H1 (cell line): ENCODE measurements at regions not wholly inside any gene's neighbourhood (a gene's known extent, or its start where the extent isn't known, plus 50 kb on each side); places are given as distances from the start of the nearest gene placed in this dataset.

Experiments used
- CTCF ChIA-PET: fragments of 300-600 bp; sonication (Branson Sonifier 250); formaldehyde crosslinking; loops from one replicate; lab custom pipeline; 2021; ENCODE audit not compliant: partially characterized antibody; lab: Charles Lee
- POLR2A ChIA-PET: fragments of 300-600 bp; sonication (Branson Sonifier 250); formaldehyde crosslinking; loops from one replicate; lab custom pipeline; 2021; ENCODE audit warnings: inconsistent platforms; ENCODE audit not compliant: partially characterized antibody; lab: Charles Lee
- DNase-seq, 2 experiments: peaks; one replicate each; pipeline versions ENCODE4 v3.0.0 to v3.0.0-alpha.2; 2010 to 2022; ENCODE audit warnings: low spot score in 2 of 2, low read depth in 1 of 2, mixed read lengths in 1 of 2
- FAIRE-seq: peaks from 2 replicates; lab custom pipeline; 2011; peaks lifted over from hg19 to GRCh38; lab: Jason Lieb, UNC
- H2AFZ ChIP-seq: 2 replicates; pipeline ENCODE4 v1.8.1; 2012; ENCODE audit warnings: low read length, inconsistent platforms
- H2AK5ac ChIP-seq: 2 replicates; pipeline ENCODE4 v1.6.1; 2013; ENCODE audit warnings: low read depth, low read length
- H2BK120ac ChIP-seq: replicated peaks from 2 replicates; pipeline ENCODE3; 2013; ENCODE audit warnings: low read depth, low read length, inconsistent platforms
- H2BK12ac ChIP-seq: 2 replicates; pipeline ENCODE4 v1.6.1; 2013; ENCODE audit warnings: low read depth, low read length
- H2BK15ac ChIP-seq: 2 replicates; pipeline ENCODE4 v1.6.1; 2013; ENCODE audit warnings: low read length
- H2BK20ac ChIP-seq: 2 replicates; pipeline ENCODE4 v1.6.1; 2013; ENCODE audit warnings: low read length
- H2BK5ac ChIP-seq: 2 replicates; pipeline ENCODE4 v1.6.1; 2013; ENCODE audit warnings: low read depth, low read length
- H3K14ac ChIP-seq: 2 replicates; pipeline ENCODE4 v1.6.1; 2013; ENCODE audit warnings: inconsistent platforms; ENCODE audit not compliant: insufficient read length
- H3K18ac ChIP-seq: 2 replicates; pipeline ENCODE4 v1.6.1; 2013; ENCODE audit warnings: low read length; ENCODE audit errors: extremely low read depth
- H3K23ac ChIP-seq: 2 replicates; pipeline ENCODE4 v1.6.1; 2013; ENCODE audit warnings: inconsistent platforms; ENCODE audit not compliant: insufficient read length
- H3K23me2 ChIP-seq: 2 replicates; pipeline ENCODE4 v1.6.1; 2013; ENCODE audit warnings: low read depth, low read length
- H3K27ac ChIP-seq: 2 replicates; pipeline ENCODE4 v1.6.1; 2011; ENCODE audit warnings: low read depth, low read length, inconsistent platforms
- H3K27me3 ChIP-seq, 4 experiments: replicated peaks in 1 of 4; 1 replicate in 1 of 4; 2 replicates in 3 of 4; pipeline versions ENCODE4 v1.6.1 to v1.8.1; 2011 to 2013; ENCODE audit warnings: low read length in 3 of 4, mild to moderate bottlenecking in 3 of 4, inconsistent platforms in 2 of 4, mixed read lengths in 2 of 4, moderate library complexity in 1 of 4; ENCODE audit not compliant: control insufficient read depth in 3 of 4, insufficient read depth in 3 of 4; ENCODE audit errors: extremely low read depth in 1 of 4
- H3K36me3 ChIP-seq, 4 experiments: 2 replicates each; pipeline versions ENCODE4 v1.6.1 to v1.8.1; 2011 to 2013; ENCODE audit warnings: mild to moderate bottlenecking in 4 of 4, low read length in 3 of 4, moderate library complexity in 2 of 4, control low read depth in 1 of 4, inconsistent platforms in 1 of 4; ENCODE audit not compliant: insufficient read depth in 4 of 4, control insufficient read depth in 2 of 4
- H3K4ac ChIP-seq: replicated peaks from 2 replicates; pipeline ENCODE3; 2013; ENCODE audit warnings: low read length, low read depth, mixed read lengths, inconsistent platforms; ENCODE audit not compliant: insufficient read length
- H3K4me1 ChIP-seq, 4 experiments: replicated peaks in 1 of 4; 1 replicate in 1 of 4; 2 replicates in 3 of 4; pipeline versions ENCODE4 v1.6.1 to v1.8.1; 2011 to 2013; ENCODE audit warnings: low read length in 3 of 4, inconsistent platforms in 2 of 4, mixed read lengths in 1 of 4; ENCODE audit not compliant: insufficient read depth in 4 of 4, control insufficient read depth in 3 of 4
- H3K4me2 ChIP-seq, 2 experiments: 2 replicates each; pipeline versions ENCODE4 v1.6.1 to v1.8.1; 2011 to 2013; ENCODE audit warnings: low read depth in 2 of 2, low read length in 2 of 2, control low read depth in 1 of 2, inconsistent platforms in 1 of 2, mild to moderate bottlenecking in 1 of 2; ENCODE audit not compliant: insufficient read depth in 1 of 2
- H3K4me3 ChIP-seq, 4 experiments: fragments of 200-600, 300-600 bp in 1 of 4; sonication (generic), shearing (Covaris generic), sonication (Bioruptor Twin) in 1 of 4; 2 replicates each; pipeline versions ENCODE4 v1.5.1 to v1.8.1; 2011 to 2016; ENCODE audit warnings: low read length in 4 of 4, low read depth in 3 of 4, control low read depth in 2 of 4, inconsistent platforms in 2 of 4, mild to moderate bottlenecking in 2 of 4, mixed read lengths in 1 of 4, moderate library complexity in 1 of 4; ENCODE audit not compliant: insufficient read depth in 2 of 4; ENCODE audit errors: extremely low read depth in 1 of 4
- H3K56ac ChIP-seq: replicated peaks from 2 replicates; pipeline ENCODE3; 2013; ENCODE audit warnings: low read depth, mild to moderate bottlenecking, mixed read lengths, low read length, inconsistent platforms; ENCODE audit not compliant: insufficient read length
- H3K79me1 ChIP-seq: 2 replicates; pipeline ENCODE4 v1.6.1; 2013; ENCODE audit warnings: low read depth, low read length, control low read depth
- H3K79me2 ChIP-seq, 2 experiments: 2 replicates each; pipeline versions ENCODE4 v1.6.1 to v1.8.1; 2012 to 2013; ENCODE audit warnings: low read length in 2 of 2, mild to moderate bottlenecking in 2 of 2, inconsistent platforms in 1 of 2; ENCODE audit not compliant: insufficient read depth in 2 of 2, control insufficient read depth in 1 of 2
- H3K9ac ChIP-seq, 4 experiments: replicated peaks in 1 of 4; 1 replicate in 1 of 4; 2 replicates in 3 of 4; pipeline versions ENCODE4 v1.6.1 to v1.8.1; 2011 to 2013; ENCODE audit warnings: low read depth in 3 of 4, low read length in 3 of 4, control low read depth in 2 of 4, mild to moderate bottlenecking in 2 of 4, moderate library complexity in 2 of 4, inconsistent platforms in 1 of 4; ENCODE audit errors: extremely low read depth in 1 of 4
- H3K9me3 ChIP-seq, 2 experiments: 2 replicates each; pipeline versions ENCODE4 v1.6.1 to v1.8.1; 2012 to 2013; ENCODE audit warnings: mild to moderate bottlenecking in 2 of 2, moderate library complexity in 2 of 2, control low read depth in 1 of 2, inconsistent platforms in 1 of 2, low read depth in 1 of 2, low read length in 1 of 2, mixed read lengths in 1 of 2; ENCODE audit not compliant: insufficient read depth in 2 of 2
- H4K20me1 ChIP-seq, 2 experiments: replicated peaks in 1 of 2; 2 replicates each; pipeline versions ENCODE3 to v1.8.1; 2011 to 2013; ENCODE audit warnings: inconsistent platforms in 2 of 2, low read length in 2 of 2, mild to moderate bottlenecking in 1 of 2; ENCODE audit not compliant: insufficient read depth in 2 of 2, control insufficient read depth in 1 of 2
- H4K5ac ChIP-seq: 2 replicates; pipeline ENCODE4 v1.6.1; 2013; ENCODE audit warnings: low read length, low read depth, mixed read lengths, inconsistent platforms; ENCODE audit not compliant: insufficient read length
- H4K8ac ChIP-seq: 2 replicates; pipeline ENCODE4 v1.8.0; 2013; ENCODE audit warnings: mild to moderate bottlenecking, moderate library complexity, low read length, inconsistent platforms; ENCODE audit not compliant: insufficient read depth; ENCODE audit errors: extremely low read depth
- H4K91ac ChIP-seq: replicated peaks from 2 replicates; pipeline ENCODE3; 2013; ENCODE audit warnings: low read length, mixed read lengths, inconsistent platforms; ENCODE audit not compliant: insufficient read length
- CTBP2 ChIP-seq: IDR thresholded peaks from 2 replicates; pipeline ENCODE4 v1.7.0; 2011; ENCODE audit warnings: borderline replicate concordance, mild to moderate bottlenecking, moderate library complexity, mixed read lengths, low read length; ENCODE audit not compliant: insufficient read depth, insufficient read length
- EGR1 ChIP-seq: IDR thresholded peaks from 2 replicates; pipeline ENCODE4 v1.6.1; 2011; ENCODE audit warnings: low read depth, low read length, borderline replicate concordance
- GABPA ChIP-seq: IDR thresholded peaks from 2 replicates; pipeline ENCODE4 v1.6.1; 2011; ENCODE audit warnings: mild to moderate bottlenecking, low read length, moderate library complexity, borderline replicate concordance; ENCODE audit not compliant: insufficient read depth
- WGBS, 2 experiments: shearing (Covaris generic) in 1 of 2; methylation state at CpG; one replicate each; pipeline versions ENCODE4 v1.1.6 to v1.1.7; 2013 to 2015; ENCODE audit warnings: low lambda C conversion rate in 2 of 2, mixed read lengths in 2 of 2, inconsistent platforms in 1 of 2, low coverage in 1 of 2, missing lambda C conversion rate in 1 of 2; ENCODE audit not compliant: insufficient replicate concordance in 2 of 2, insufficient coverage in 1 of 2, insufficient read length in 1 of 2; ENCODE audit errors: extremely low coverage in 1 of 2, missing lambda C conversion rate in 1 of 2; 5-methylcytosine and 5-hydroxymethylcytosine counted together

- FAIRE-seq (no peak), DNase-seq (no peak)
- H2BK5ac ChIP-seq = no peak overlapping the region
- peaks cover 0 to 3% (median 0%) of the 10 kb centered on the region in 4 experiments; a peak in 1 of 8 replicates for H3K36me3 ChIP-seq
- H2BK20ac ChIP-seq = no peak overlapping the region
- no peak overlapping the region for H2AFZ ChIP-seq
- H3K4me1 ChIP-seq = no peaks in the 10 kb centered on the region
- no peak overlapping the region for H4K5ac ChIP-seq
- no peaks in the 10 kb centered on the region for H3K79me2 ChIP-seq
- no peak overlapping the region for H3K4ac ChIP-seq
- no peak overlapping the region for H2BK15ac ChIP-seq
- H3K9ac ChIP-seq = no peak overlapping the region
- H3K27me3 ChIP-seq = no peaks in the 10 kb centered on the region
- H3K18ac ChIP-seq = no peak overlapping the region
- H2BK120ac ChIP-seq = no peak overlapping the region
- H3K23ac ChIP-seq = no peak overlapping the region
- POLR2A ChIA-PET = no interaction called here
- no peak overlapping the region for H2BK12ac ChIP-seq
- H2AK5ac ChIP-seq = no peak overlapping the region
- no peaks in the 10 kb centered on the region for H4K20me1 ChIP-seq
- no peak overlapping the region for H3K14ac ChIP-seq
- H4K91ac ChIP-seq = no peak overlapping the region
- CTCF ChIA-PET = no interaction called here
- H4K8ac ChIP-seq = no peak overlapping the region
- H3K4me2 ChIP-seq = no peak overlapping the region
- H3K79me1 ChIP-seq = no peaks in the 10 kb centered on the region
- H3K56ac ChIP-seq = no peak overlapping the region
- WGBS, 2 experiments = 82% methylated on average over 3 of the region's 3 CpGs; no CpG with 5 or more reads in 1 of the 2 experiments
- H3K9me3 ChIP-seq = peaks cover 0 to 5% of the 10 kb centered on the region in 2 experiments; a peak in 2 of 4 replicates
- H3K23me2 ChIP-seq = no peaks in the 10 kb centered on the region
- H3K4me3 ChIP-seq = no peak overlapping the region
- H3K27ac ChIP-seq = no peak overlapping the region
- TF ChIP-seq CTBP2 = no peak
- no peak for TF ChIP-seq EGR1
- TF ChIP-seq GABPA = no peak
Observed at GRCh38 chr12:23169696-23170013, 544.7 kb downstream of the ETNK1 start.
